ENCODE measurements at regions not wholly inside any gene's neighbourhood (a gene's known extent, or its start where the extent isn't known, plus 50 kb on each side); places are given as distances from the start of the nearest gene placed in this dataset.
"Not testable (repeated sequence)": the region's sequence is repeated elsewhere in the genome, so short reads cannot be mapped to it uniquely, and the experiment has no call there.

GRCh38 chr16:21510869-21511255 is 88.5 kb upstream of the METTL9 start:
- TF ChIP-seq CTCF, EZH2 (IDR thresholded peaks at IDR 0.05): not testable (repeated sequence)
